Lung (tissue), 11 donors: ENCODE measurements at regions not wholly inside any gene's neighbourhood (a gene's known extent, or its start where the extent isn't known, plus 50 kb on each side); places are given as distances from the start of the nearest gene placed in this dataset.

Source experiments
- ATAC-seq: fragments of 200-7000 bp; cut with Tn5 transposase; one replicate; pipeline ENCODE4 v1.9.1; 2020; ENCODE audit warnings: moderate number of reproducible peaks; ENCODE audit not compliant: insufficient read depth, low FRiP score
- DNase-seq, 3 donors: peaks; one replicate each; pipeline ENCODE4 v3.0.0-alpha.2; 2013 to 2017
- H3K27ac ChIP-seq, 2 donors: one replicate each; pipeline ENCODE4 v1.5.1; 2013; ENCODE audit warnings: mild to moderate bottlenecking in 2 of 2, moderate library complexity in 2 of 2, control low read depth in 1 of 2, inconsistent platforms in 1 of 2, low read depth in 1 of 2, low read length in 1 of 2
- H3K27me3 ChIP-seq, 3 donors: one replicate each; pipeline ENCODE4 v1.5.1; 2013; ENCODE audit warnings: low read length in 2 of 3; ENCODE audit not compliant: control insufficient read depth in 3 of 3, insufficient read depth in 3 of 3
- H3K36me3 ChIP-seq, 4 donors: one replicate each; pipeline ENCODE4 v1.5.1; 2013; ENCODE audit warnings: low read length in 4 of 4, mild to moderate bottlenecking in 1 of 4, moderate library complexity in 1 of 4; ENCODE audit not compliant: control insufficient read depth in 4 of 4, insufficient read depth in 4 of 4
- H3K4me1 ChIP-seq, 5 donors: one replicate each; pipeline ENCODE4 v1.5.1; 2013; ENCODE audit warnings: low read length in 5 of 5, mild to moderate bottlenecking in 2 of 5, moderate library complexity in 1 of 5; ENCODE audit not compliant: control insufficient read depth in 5 of 5, insufficient read depth in 5 of 5
- H3K4me3 ChIP-seq: one replicate; pipeline ENCODE4 v1.5.1; 2013; ENCODE audit warnings: mild to moderate bottlenecking, control low read depth, moderate library complexity
- H3K9ac ChIP-seq, 2 donors: one replicate each; pipeline ENCODE4 v1.5.1; 2013; ENCODE audit warnings: low read length in 2 of 2, control low read depth in 1 of 2; ENCODE audit not compliant: insufficient read depth in 1 of 2
- H3K9me3 ChIP-seq, 4 donors: one replicate each; pipeline ENCODE4 v1.5.1; 2013; ENCODE audit warnings: low read length in 3 of 4, mild to moderate bottlenecking in 1 of 4, moderate library complexity in 1 of 4; ENCODE audit not compliant: control insufficient read depth in 4 of 4, insufficient read depth in 3 of 4
- CTCF ChIP-seq: IDR thresholded peaks from 2 replicates; pipeline ENCODE4 v1.5.1; 2012; ENCODE audit warnings: mild to moderate bottlenecking; ENCODE audit errors: control extremely low read depth, extremely low read depth
- WGBS, 2 donors: extraction: QIAGEN DNeasy Blood & Tissue Kit; methylation state at CpG; one replicate each; pipeline ENCODE4 v1.1.7; 2013; 5-methylcytosine and 5-hydroxymethylcytosine counted together
- donor health status: control.
- donor health status: control.
- donor health status: Bipolar disorder and iron deficiency.
- donor health status: healthy.
- donor health status: DM: yes; HTN: yes; CAD: no.

- H3K9ac ChIP-seq: no peak overlapping the region
These were observed 1165.5 kb upstream of the SLC39A10 start for GRCh38 chr2:194491409-194492115.

GRCh38 chr2:194486326-194486725, 1170.7 kb upstream of the SLC39A10 start:
- Histone ChIP-seq H3K9ac (no peak overlapping the region), H3K4me1 (no peaks in the 10 kb centered on the region), H3K27ac (no peak overlapping the region), H3K27me3 (no peaks in the 10 kb centered on the region), H3K4me3 (no peak overlapping the region), H3K36me3 (no peaks in the 10 kb centered on the region), H3K9me3 (no peaks in the 10 kb centered on the region)
- WGBS, 2 donors: 61 to 81% methylated on average over 4 of the region's 4 CpGs
- no peak for TF ChIP-seq CTCF
- DNase-seq (no peak), ATAC-seq (no peak)

More at GRCh38 chr2:194491409-194492115, 1165.5 kb upstream of the SLC39A10 start:
- Histone ChIP-seq H3K4me3 (no peak overlapping the region), H3K36me3 (no peaks in the 10 kb centered on the region), H3K27me3 (no peaks in the 10 kb centered on the region), H3K27ac (no peak overlapping the region), H3K9me3 (no peaks in the 10 kb centered on the region), H3K4me1 (no peaks in the 10 kb centered on the region)
- DNase-seq (no peak), ATAC-seq (no peak)
- WGBS, 2 donors: 77 to 85% methylated on average over 2 of the region's 2 CpGs
- TF ChIP-seq CTCF: no peak

DNA sequence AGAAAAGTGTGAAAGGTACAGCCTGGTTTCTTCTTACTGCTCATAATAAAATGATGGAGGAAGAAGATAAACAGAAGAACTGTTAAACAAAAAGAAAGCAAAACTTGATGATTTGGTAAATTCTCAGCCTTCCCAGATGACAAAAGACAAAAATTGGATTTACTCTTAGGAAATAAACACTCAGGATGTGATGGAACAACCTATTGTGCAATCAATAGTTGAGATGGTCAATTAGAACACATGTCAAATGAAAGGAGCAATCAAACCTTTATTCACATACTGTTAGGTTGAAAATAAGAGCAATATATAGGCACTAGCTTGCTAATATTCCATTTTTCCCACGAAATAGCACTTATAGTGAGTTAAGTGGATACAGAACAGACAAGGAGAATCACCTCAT, 1174.0 kb upstream of the SLC39A10 start:
- H3K27me3 ChIP-seq: no peaks in the 10 kb centered on the region
- no peaks in the 10 kb centered on the region for H3K36me3 ChIP-seq
- ATAC-seq (no peak), DNase-seq (no peak)
- 35 to 42% methylated on average over 1 of the region's 1 CpG for WGBS, 2 donors
- H3K9me3 ChIP-seq: no peaks in the 10 kb centered on the region
- TF ChIP-seq CTCF: no peak
- no peak overlapping the region for H3K4me3 ChIP-seq
- no peaks in the 10 kb centered on the region for H3K4me1 ChIP-seq
- no peak overlapping the region for H3K9ac ChIP-seq
- H3K27ac ChIP-seq: no peak overlapping the region

DNA sequence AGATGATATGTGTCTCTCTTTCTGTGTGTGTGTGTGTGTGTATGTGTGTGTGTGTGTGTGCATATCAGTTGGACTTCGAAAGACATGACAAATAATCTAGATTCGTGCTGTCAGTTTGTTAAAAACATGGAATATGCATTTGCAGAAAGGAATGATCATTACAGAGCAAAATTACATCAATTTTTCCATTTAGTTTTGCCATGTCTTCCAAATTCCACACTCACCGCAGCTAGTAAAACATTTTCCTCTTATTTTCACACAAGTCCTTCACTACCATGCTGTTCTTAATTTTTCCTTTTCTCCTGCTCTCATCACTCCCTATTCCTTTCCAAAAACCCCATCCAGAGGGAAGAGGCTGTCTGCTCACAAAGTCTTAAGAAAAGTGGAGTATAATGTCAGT, 1191.4 kb upstream of the SLC39A10 start:
- no peaks in the 10 kb centered on the region for H3K9me3 ChIP-seq
- 77 to 81% methylated on average over 3 of the region's 3 CpGs for WGBS, 2 donors

More for the DNA sequence above, 1191.4 kb upstream of the SLC39A10 start:
- no peak for TF ChIP-seq CTCF
- ATAC-seq (no peak), DNase-seq (no peak)
- Histone ChIP-seq H3K4me1 (no peaks in the 10 kb centered on the region), H3K36me3 (no peaks in the 10 kb centered on the region), H3K27ac (no peak overlapping the region), H3K9ac (no peak overlapping the region), H3K4me3 (no peak overlapping the region), H3K27me3 (no peaks in the 10 kb centered on the region)
